HEK293T (cell line): ENCODE measurements at regions not wholly inside any gene's neighbourhood (a gene's known extent, or its start where the extent isn't known, plus 50 kb on each side); places are given as distances from the start of the nearest gene placed in this dataset.

Source experiments
- FOXM1 ChIP-seq: fragments of 450-650 bp; IDR thresholded peaks from 2 replicates; pipeline ENCODE4 v1.6.1; 2017; ENCODE audit warnings: mild to moderate bottlenecking, borderline replicate concordance
- HDGF ChIP-seq: fragments of 450-650 bp; IDR thresholded peaks from 2 replicates; pipeline ENCODE4 v1.6.1; 2017; ENCODE audit warnings: antibody characterized with exemption, borderline replicate concordance
- NFRKB ChIP-seq: fragments of 450-650 bp; IDR thresholded peaks from 2 replicates; pipeline ENCODE4 v1.6.1; 2016; ENCODE audit warnings: mild to moderate bottlenecking, moderate library complexity
- SP1 ChIP-seq: fragments of 450-650 bp; IDR thresholded peaks from 2 replicates; pipeline ENCODE4 v1.6.1; 2017
- TARDBP ChIP-seq: fragments of 450-650 bp; IDR thresholded peaks from 2 replicates; pipeline ENCODE4 v1.6.1; 2016
- ZNF384 ChIP-seq: fragments of 450-650 bp; IDR thresholded peaks from 2 replicates; pipeline ENCODE4 v1.6.1; 2016

DNA sequence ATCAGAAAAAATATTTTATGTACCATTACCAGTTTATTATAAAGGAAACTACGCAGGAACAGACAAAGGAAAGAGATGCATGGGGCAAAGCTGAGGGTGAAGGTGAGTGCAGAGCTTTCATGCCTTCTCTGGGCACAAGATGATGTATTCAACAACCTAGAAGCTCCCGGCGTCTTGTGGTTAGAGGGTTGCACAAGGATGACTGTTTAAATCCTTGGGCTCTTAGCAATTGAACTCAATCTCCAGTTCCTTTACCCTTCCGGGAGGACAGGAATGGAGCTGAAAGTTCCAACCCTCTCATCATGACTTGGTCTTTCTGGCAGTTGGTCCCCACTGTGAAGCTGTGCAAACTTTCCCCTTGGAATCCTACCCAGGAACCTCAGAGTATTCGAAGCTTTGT, 542.0 kb downstream of the EPHA3 start:
- TF ChIP-seq HDGF = no peak
- TF ChIP-seq SP1 = no peak
- no peak for TF ChIP-seq NFRKB
- TF ChIP-seq TARDBP = no peak
- no peak for TF ChIP-seq FOXM1
- TF ChIP-seq ZNF384 = no peak
